SH-SY5Y (cell line): ENCODE measurements at regions not wholly inside any gene's neighbourhood (a gene's known extent, or its start where the extent isn't known, plus 50 kb on each side); places are given as distances from the start of the nearest gene placed in this dataset.

Experiments
- GATA2 ChIP-seq: IDR thresholded peaks from 2 replicates; pipeline ENCODE4 v1.6.1; 2011; ENCODE audit warnings: mild to moderate bottlenecking, low read depth, low read length
- GATA3 ChIP-seq: IDR thresholded peaks from 2 replicates; pipeline ENCODE4 v1.6.1; 2011; ENCODE audit warnings: low read depth, mild to moderate bottlenecking, low read length, moderate library complexity

DNA sequence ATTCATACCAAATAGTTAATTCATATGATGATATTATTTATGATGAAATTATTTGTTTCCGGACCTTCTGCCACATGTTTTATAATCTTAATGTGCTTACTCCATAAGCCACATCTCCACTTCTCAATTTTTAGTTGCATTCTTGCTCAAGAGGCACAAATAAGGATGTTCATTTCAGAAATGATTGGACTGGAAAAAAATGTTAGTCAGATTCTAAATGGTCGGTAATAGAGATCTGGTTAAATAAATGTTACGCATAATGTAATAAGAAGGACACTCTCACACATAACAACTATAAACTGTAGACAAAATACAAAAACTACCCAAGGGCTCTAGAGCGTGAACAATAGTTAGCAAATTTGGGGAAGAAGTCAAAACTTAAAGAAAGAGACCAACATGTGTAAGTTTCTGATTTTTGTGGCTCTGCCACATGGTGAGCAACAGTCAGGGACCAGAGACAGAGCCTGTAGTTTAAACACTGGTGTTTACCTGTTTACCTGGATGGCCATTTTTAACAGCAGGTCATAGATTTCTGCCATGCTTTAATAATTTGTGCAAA is 554.3 kb upstream of the CLINT1 start:
- TF ChIP-seq GATA2 (no peak), GATA3 (no peak)
